ENCODE measurements at regions not wholly inside any gene's neighbourhood (a gene's known extent, or its start where the extent isn't known, plus 50 kb on each side); places are given as distances from the start of the nearest gene placed in this dataset.

- peaks cover 0 to 26% (median 18%) of the 10 kb centered on the region in 8 donors for H3K9me3 ChIP-seq
- no peak for DNase-seq
Measured at GRCh38 chr22:47587861-47588577, 825.6 kb downstream of the TBC1D22A start.

GRCh38 chr22:47587361-47587760, 824.9 kb downstream of the TBC1D22A start:
- Histone ChIP-seq H3K27me3 (replicated peaks in 1 of 7) (peaks cover 0 to 7% (median 0%) of the 10 kb centered on the region in 7 donors), H3K4me3 (no peak overlapping the region), H3K27ac (no peak overlapping the region), H3K36me3 (no peaks in the 10 kb centered on the region), H3K9me3 (peaks cover 0 to 32% (median 25%) of the 10 kb centered on the region in 8 donors), H3K4me1 (no peaks in the 10 kb centered on the region)
- no peak for TF ChIP-seq POLR2A (IDR thresholded peaks at IDR 0.05)
- TF ChIP-seq, protein P1, sequence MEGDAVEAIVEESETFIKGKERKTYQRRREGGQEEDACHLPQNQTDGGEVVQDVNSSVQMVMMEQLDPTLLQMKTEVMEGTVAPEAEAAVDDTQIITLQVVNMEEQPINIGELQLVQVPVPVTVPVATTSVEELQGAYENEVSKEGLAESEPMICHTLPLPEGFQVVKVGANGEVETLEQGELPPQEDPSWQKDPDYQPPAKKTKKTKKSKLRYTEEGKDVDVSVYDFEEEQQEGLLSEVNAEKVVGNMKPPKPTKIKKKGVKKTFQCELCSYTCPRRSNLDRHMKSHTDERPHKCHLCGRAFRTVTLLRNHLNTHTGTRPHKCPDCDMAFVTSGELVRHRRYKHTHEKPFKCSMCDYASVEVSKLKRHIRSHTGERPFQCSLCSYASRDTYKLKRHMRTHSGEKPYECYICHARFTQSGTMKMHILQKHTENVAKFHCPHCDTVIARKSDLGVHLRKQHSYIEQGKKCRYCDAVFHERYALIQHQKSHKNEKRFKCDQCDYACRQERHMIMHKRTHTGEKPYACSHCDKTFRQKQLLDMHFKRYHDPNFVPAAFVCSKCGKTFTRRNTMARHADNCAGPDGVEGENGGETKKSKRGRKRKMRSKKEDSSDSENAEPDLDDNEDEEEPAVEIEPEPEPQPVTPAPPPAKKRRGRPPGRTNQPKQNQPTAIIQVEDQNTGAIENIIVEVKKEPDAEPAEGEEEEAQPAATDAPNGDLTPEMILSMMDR (IDR thresholded peaks at IDR 0.05 in 8 of 11, conservative IDR thresholded peaks at IDR 0.05 in 3 of 11) = no peak
- no peak for TF ChIP-seq POLR2AphosphoS5 (IDR thresholded peaks at IDR 0.05)
- intact Hi-C loops (cut with DNase I; ENCODE audit: low total_unique reads) = no loop called here
- 81 to 89% (median 83%) methylated on average over 7 of the region's 7 CpGs for WGBS, 5 donors
- no peak for DNase-seq

More at GRCh38 chr22:47587861-47588577, 825.6 kb downstream of the TBC1D22A start:
- no peaks in the 10 kb centered on the region for H3K4me1 ChIP-seq
- peaks cover 0 to 7% (median 0%) of the 10 kb centered on the region in 7 donors for H3K27me3 ChIP-seq (replicated peaks in 1 of 7)
- TF ChIP-seq, protein P1 (IDR thresholded peaks at IDR 0.05 in 8 of 11, conservative IDR thresholded peaks at IDR 0.05 in 3 of 11) = no peak
- no peak for TF ChIP-seq POLR2A (IDR thresholded peaks at IDR 0.05)
- TF ChIP-seq POLR2AphosphoS5 (IDR thresholded peaks at IDR 0.05) = no peak
- no peaks in the 10 kb centered on the region for H3K36me3 ChIP-seq
- 72 to 86% (median 76%) methylated on average over 9 of the region's 9 CpGs for WGBS, 5 donors
- intact Hi-C loops (cut with DNase I; ENCODE audit: low total_unique reads) = no loop called here
- H3K4me3 ChIP-seq = no peak overlapping the region
- H3K27ac ChIP-seq = no peak overlapping the region

- TF ChIP-seq, protein P1 (IDR thresholded peaks at IDR 0.05 in 8 of 11, conservative IDR thresholded peaks at IDR 0.05 in 3 of 11) = no peak
- TF ChIP-seq POLR2AphosphoS5 (IDR thresholded peaks at IDR 0.05) = no peak
- no peak for TF ChIP-seq POLR2A (IDR thresholded peaks at IDR 0.05)
- Histone ChIP-seq H3K27me3 (replicated peaks in 1 of 7) (peaks cover 0 to 7% (median 0%) of the 10 kb centered on the region in 7 donors), H3K4me1 (no peaks in the 10 kb centered on the region), H3K36me3 (no peaks in the 10 kb centered on the region), H3K4me3 (no peak overlapping the region), H3K27ac (no peak overlapping the region), H3K9me3 (peaks cover 0 to 36% (median 28%) of the 10 kb centered on the region in 8 donors)
- WGBS, 5 donors = 47 to 78% (median 74%) methylated on average over 6 of the region's 6 CpGs
- intact Hi-C loops (cut with DNase I; ENCODE audit: low total_unique reads) = no loop called here
- no peak for DNase-seq
Measured at GRCh38 chr22:47586946-47587345, 824.5 kb downstream of the TBC1D22A start.

- Histone ChIP-seq H3K36me3 (no peaks in the 10 kb centered on the region), H3K27me3 (replicated peaks in 1 of 7) (peaks cover 0 to 3% (median 0%) of the 10 kb centered on the region in 7 donors), H3K4me3 (no peak overlapping the region), H3K27ac (no peak overlapping the region), H3K4me1 (no peaks in the 10 kb centered on the region), H3K9me3 (peaks cover 0 to 37% (median 28%) of the 10 kb centered on the region in 8 donors)
- intact Hi-C loops (cut with DNase I; ENCODE audit: low total_unique reads) = no loop called here
- WGBS, 5 donors = 78 to 85% (median 83%) methylated on average over 3 of the region's 3 CpGs
- TF ChIP-seq, protein P1 (IDR thresholded peaks at IDR 0.05 in 8 of 11, conservative IDR thresholded peaks at IDR 0.05 in 3 of 11) = no peak
- TF ChIP-seq POLR2AphosphoS5 (IDR thresholded peaks at IDR 0.05) (no peak), POLR2A (IDR thresholded peaks at IDR 0.05) (no peak)
- no peak for DNase-seq
Measured at GRCh38 chr22:47586038-47586437, 823.6 kb downstream of the TBC1D22A start.

Data from spleen (tissue), 11 donors.